Astrocyte (in vitro differentiated cells and primary cell): ENCODE measurements at regions not wholly inside any gene's neighbourhood (a gene's known extent, or its start where the extent isn't known, plus 50 kb on each side); places are given as distances from the start of the nearest gene placed in this dataset.

Experiments used
- DNase-seq: peaks from one replicate; pipeline ENCODE4 v3.0.0-alpha.2; 2010; ENCODE audit warnings: low read depth
- FAIRE-seq: peaks from 2 replicates; lab custom pipeline; 2011; peaks lifted over from hg19 to GRCh38; lab: Jason Lieb, UNC
- H2AFZ ChIP-seq: 2 replicates; pipeline ENCODE4 v1.6.0; 2012; ENCODE audit warnings: low read depth, low read length, inconsistent platforms
- H3K27ac ChIP-seq: 2 replicates; pipeline ENCODE4 v1.5.1; 2011; ENCODE audit warnings: low read depth, low read length, inconsistent platforms
- H3K27me3 ChIP-seq: 2 replicates; pipeline ENCODE4 v1.6.0; 2011; ENCODE audit warnings: low read length, inconsistent platforms; ENCODE audit not compliant: insufficient read depth
- H3K36me3 ChIP-seq: 2 replicates; pipeline ENCODE4 v1.5.1; 2011; ENCODE audit warnings: low read length, inconsistent platforms; ENCODE audit not compliant: insufficient read depth
- H3K4me1 ChIP-seq: 2 replicates; pipeline ENCODE4 v1.5.1; 2011; ENCODE audit warnings: low read length, inconsistent platforms; ENCODE audit not compliant: insufficient read depth
- H3K4me2 ChIP-seq: 2 replicates; pipeline ENCODE4 v1.6.0; 2012; ENCODE audit warnings: low read length, inconsistent platforms
- H3K4me3 ChIP-seq: 2 replicates; pipeline ENCODE4 v1.5.1; 2011; ENCODE audit warnings: low read depth, mild to moderate bottlenecking, low read length, inconsistent platforms; ENCODE audit not compliant: insufficient read depth
- H3K79me2 ChIP-seq: 2 replicates; pipeline ENCODE4 v1.6.0; 2012; ENCODE audit warnings: mild to moderate bottlenecking, low read length, inconsistent platforms; ENCODE audit not compliant: insufficient read depth
- H3K9ac ChIP-seq: 2 replicates; pipeline ENCODE4 v1.6.0; 2012; ENCODE audit warnings: mild to moderate bottlenecking, low read length, inconsistent platforms
- H3K9me3 ChIP-seq: 2 replicates; pipeline ENCODE4 v1.5.1; 2012; ENCODE audit warnings: low read depth, mild to moderate bottlenecking, low read length, inconsistent platforms; ENCODE audit not compliant: insufficient read depth
- H4K20me1 ChIP-seq: 2 replicates; pipeline ENCODE4 v1.6.0; 2012; ENCODE audit warnings: low read length, inconsistent platforms; ENCODE audit not compliant: insufficient read depth
- H3K27ac Mint-ChIP-seq: one replicate; pipeline ENCODE4 v1.8.0; 2021; ENCODE audit warnings: mild to moderate bottlenecking, mixed read lengths; ENCODE audit not compliant: unreplicated experiment
- H3K27me3 Mint-ChIP-seq: one replicate; pipeline ENCODE4 v1.8.0; 2021; ENCODE audit warnings: low read depth, mixed read lengths; ENCODE audit not compliant: unreplicated experiment
- H3K36me3 Mint-ChIP-seq: one replicate; pipeline ENCODE4 v1.8.0; 2021; ENCODE audit warnings: low read depth, mixed read lengths; ENCODE audit not compliant: unreplicated experiment
- H3K4me1 Mint-ChIP-seq: one replicate; pipeline ENCODE4 v1.8.0; 2021; ENCODE audit warnings: low read depth, mixed read lengths; ENCODE audit not compliant: unreplicated experiment
- H3K4me3 Mint-ChIP-seq: one replicate; pipeline ENCODE4 v1.8.0; 2021; ENCODE audit warnings: mild to moderate bottlenecking, moderate library complexity, mixed read lengths; ENCODE audit not compliant: unreplicated experiment
- H3K9me3 Mint-ChIP-seq: one replicate; pipeline ENCODE4 v1.8.0; 2021; ENCODE audit warnings: mild to moderate bottlenecking, mixed read lengths; ENCODE audit not compliant: unreplicated experiment
- CTCF ChIP-seq: IDR thresholded peaks from 2 replicates; pipeline ENCODE4 v1.5.1; 2011; ENCODE audit warnings: low read depth, mild to moderate bottlenecking, inconsistent platforms, low read length, moderate library complexity; ENCODE audit not compliant: insufficient read depth
- EZH2 ChIP-seq: IDR thresholded peaks from 2 replicates; pipeline ENCODE4 v1.6.1; 2012; ENCODE audit warnings: mild to moderate bottlenecking, low read length, inconsistent platforms; ENCODE audit not compliant: insufficient read depth

GRCh38 chr16:64304396-64304795 lies 817.5 kb downstream of the CDH11 start:
- Mint-ChIP-seq H3K9me3 (peaks cover 5% of the 10 kb centered on the region), H3K36me3 (no peaks in the 10 kb centered on the region)

GRCh38 chr16:64297863-64298600 lies 823.8 kb downstream of the CDH11 start:
- Histone ChIP-seq H3K79me2 (no peaks in the 10 kb centered on the region), H3K9me3 (no peaks in the 10 kb centered on the region), H3K4me2 (no peak overlapping the region), H3K27ac (no peak overlapping the region), H3K36me3 (no peaks in the 10 kb centered on the region), H2AFZ (no peak overlapping the region), H3K4me1 (no peaks in the 10 kb centered on the region), H3K9ac (no peak overlapping the region), H3K27me3 (no peaks in the 10 kb centered on the region), H3K4me3 (no peak overlapping the region), H4K20me1 (no peaks in the 10 kb centered on the region)
- DNase-seq, result no peak
- H3K36me3 Mint-ChIP-seq, result no peaks in the 10 kb centered on the region
- H3K4me3 Mint-ChIP-seq, result no peak overlapping the region
- H3K27me3 Mint-ChIP-seq, result peaks cover 2% of the 10 kb centered on the region
- TF ChIP-seq EZH2 (no peak), CTCF (no peak)
- no peak overlapping the region for H3K27ac Mint-ChIP-seq
- H3K9me3 Mint-ChIP-seq, result peaks cover 3% of the 10 kb centered on the region
- FAIRE-seq, result no peak
- H3K4me1 Mint-ChIP-seq, result no peaks in the 10 kb centered on the region

More at GRCh38 chr16:64304396-64304795, 817.5 kb downstream of the CDH11 start:
- H3K36me3 ChIP-seq, result no peaks in the 10 kb centered on the region
- Mint-ChIP-seq H3K27me3 (peaks cover 9% of the 10 kb centered on the region), H3K4me3 (no peak overlapping the region), H3K4me1 (no peaks in the 10 kb centered on the region), H3K27ac (no peak overlapping the region)
- TF ChIP-seq CTCF, result no peak
- TF ChIP-seq EZH2, result no peak
- FAIRE-seq (no peak), DNase-seq (no peak)
- H3K4me1 ChIP-seq, result no peaks in the 10 kb centered on the region
- no peak overlapping the region for H3K4me3 ChIP-seq
- no peak overlapping the region for H3K4me2 ChIP-seq
- H3K27me3 ChIP-seq, result peaks cover 2% of the 10 kb centered on the region
- peaks cover 1% of the 10 kb centered on the region for H3K9me3 ChIP-seq
- H3K79me2 ChIP-seq, result no peaks in the 10 kb centered on the region
- H3K27ac ChIP-seq, result no peak overlapping the region
- no peaks in the 10 kb centered on the region for H4K20me1 ChIP-seq
- no peak overlapping the region for H2AFZ ChIP-seq
- H3K9ac ChIP-seq, result no peak overlapping the region

- Histone ChIP-seq H4K20me1 (no peaks in the 10 kb centered on the region), H3K36me3 (no peaks in the 10 kb centered on the region), H3K4me3 (no peak overlapping the region), H3K9ac (no peak overlapping the region), H2AFZ (no peak overlapping the region), H3K4me2 (no peak overlapping the region), H3K9me3 (no peaks in the 10 kb centered on the region), H3K27me3 (no peaks in the 10 kb centered on the region), H3K79me2 (no peaks in the 10 kb centered on the region), H3K27ac (no peak overlapping the region), H3K4me1 (no peaks in the 10 kb centered on the region)
- TF ChIP-seq EZH2 (no peak), CTCF (no peak)
- H3K27me3 Mint-ChIP-seq, result peaks cover 2% of the 10 kb centered on the region
- H3K36me3 Mint-ChIP-seq, result no peaks in the 10 kb centered on the region
- FAIRE-seq (no peak), DNase-seq (peak; percentile 1)
- H3K4me1 Mint-ChIP-seq, result no peaks in the 10 kb centered on the region
- no peak overlapping the region for H3K4me3 Mint-ChIP-seq
- H3K27ac Mint-ChIP-seq, result no peak overlapping the region
- H3K9me3 Mint-ChIP-seq, result peaks cover 3% of the 10 kb centered on the region
Observed at GRCh38 chr16:64295466-64295865, 826.4 kb downstream of the CDH11 start.
